SU-DHL-6 (cell line): ENCODE measurements at regions not wholly inside any gene's neighbourhood (a gene's known extent, or its start where the extent isn't known, plus 50 kb on each side); places are given as distances from the start of the nearest gene placed in this dataset.

Experiments used
- EZH2phosphoT487 ChIP-seq: fragments of 200-600 bp; sonication (generic), shearing (Covaris generic); conservative IDR thresholded peaks from 2 replicates; pipeline ENCODE4 v1.6.1; 2018; ENCODE audit warnings: mild to moderate bottlenecking, antibody characterized with exemption, low read length, moderate library complexity, mixed read lengths
- TF ChIP-seq, protein P1 (sequence below): fragments of 200-600 bp; sonication (generic); IDR thresholded peaks from one replicate; pipeline ENCODE4 v1.5.1; 2017; ENCODE audit warnings: antibody characterized with exemption, mild to moderate bottlenecking, low read length, moderate library complexity; ENCODE audit not compliant: insufficient read depth, poor library complexity, severe bottlenecking

DNA sequence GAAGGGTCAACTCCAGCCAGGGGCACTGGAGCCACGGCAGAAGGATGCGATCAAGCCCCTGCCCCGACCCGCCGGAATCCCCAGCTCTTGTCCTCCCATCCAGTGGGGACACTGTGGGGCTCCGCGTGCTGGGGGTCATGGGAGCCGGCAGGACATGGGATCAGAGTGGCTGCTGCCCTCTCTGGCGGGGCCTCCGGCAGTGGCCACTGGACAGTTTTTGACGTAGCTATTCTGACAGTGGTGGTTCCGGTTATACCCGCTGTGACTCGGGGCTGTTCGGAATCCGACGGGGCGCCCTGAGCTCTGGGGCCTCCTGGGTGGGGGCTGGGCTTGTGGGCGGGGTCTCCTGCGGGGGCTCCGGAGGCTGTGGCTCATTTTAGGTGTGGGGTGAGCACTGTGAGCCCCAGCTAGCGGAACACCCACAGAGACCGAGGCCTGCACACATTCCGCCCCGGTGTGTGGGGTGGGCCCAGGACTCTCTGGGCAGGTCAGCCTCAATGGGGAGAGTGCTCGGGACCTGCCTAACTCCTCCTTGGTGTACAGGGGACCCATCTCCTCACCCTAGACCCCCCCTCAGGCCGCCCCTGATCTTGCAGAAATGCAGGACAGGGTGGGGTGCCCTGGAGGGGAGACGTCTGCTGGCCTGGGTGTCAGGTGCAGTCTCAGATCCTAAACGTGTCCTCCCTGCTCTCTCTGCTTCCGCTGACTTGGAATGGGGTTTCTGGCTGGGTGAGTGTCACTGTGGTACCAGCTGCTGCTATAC, 374.2 kb downstream of the TMEM121 start:
- TF ChIP-seq, protein P1, sequence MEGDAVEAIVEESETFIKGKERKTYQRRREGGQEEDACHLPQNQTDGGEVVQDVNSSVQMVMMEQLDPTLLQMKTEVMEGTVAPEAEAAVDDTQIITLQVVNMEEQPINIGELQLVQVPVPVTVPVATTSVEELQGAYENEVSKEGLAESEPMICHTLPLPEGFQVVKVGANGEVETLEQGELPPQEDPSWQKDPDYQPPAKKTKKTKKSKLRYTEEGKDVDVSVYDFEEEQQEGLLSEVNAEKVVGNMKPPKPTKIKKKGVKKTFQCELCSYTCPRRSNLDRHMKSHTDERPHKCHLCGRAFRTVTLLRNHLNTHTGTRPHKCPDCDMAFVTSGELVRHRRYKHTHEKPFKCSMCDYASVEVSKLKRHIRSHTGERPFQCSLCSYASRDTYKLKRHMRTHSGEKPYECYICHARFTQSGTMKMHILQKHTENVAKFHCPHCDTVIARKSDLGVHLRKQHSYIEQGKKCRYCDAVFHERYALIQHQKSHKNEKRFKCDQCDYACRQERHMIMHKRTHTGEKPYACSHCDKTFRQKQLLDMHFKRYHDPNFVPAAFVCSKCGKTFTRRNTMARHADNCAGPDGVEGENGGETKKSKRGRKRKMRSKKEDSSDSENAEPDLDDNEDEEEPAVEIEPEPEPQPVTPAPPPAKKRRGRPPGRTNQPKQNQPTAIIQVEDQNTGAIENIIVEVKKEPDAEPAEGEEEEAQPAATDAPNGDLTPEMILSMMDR = no peak
- TF ChIP-seq EZH2phosphoT487 = no peak
